Fibroblast of peridontal ligament (primary cell): ENCODE measurements at regions not wholly inside any gene's neighbourhood (a gene's known extent, or its start where the extent isn't known, plus 50 kb on each side); places are given as distances from the start of the nearest gene placed in this dataset.

Experiments
- DNase-seq: peaks from one replicate; pipeline ENCODE4 v3.0.0-alpha.2; 2010; ENCODE audit errors: extremely low read depth

DNA sequence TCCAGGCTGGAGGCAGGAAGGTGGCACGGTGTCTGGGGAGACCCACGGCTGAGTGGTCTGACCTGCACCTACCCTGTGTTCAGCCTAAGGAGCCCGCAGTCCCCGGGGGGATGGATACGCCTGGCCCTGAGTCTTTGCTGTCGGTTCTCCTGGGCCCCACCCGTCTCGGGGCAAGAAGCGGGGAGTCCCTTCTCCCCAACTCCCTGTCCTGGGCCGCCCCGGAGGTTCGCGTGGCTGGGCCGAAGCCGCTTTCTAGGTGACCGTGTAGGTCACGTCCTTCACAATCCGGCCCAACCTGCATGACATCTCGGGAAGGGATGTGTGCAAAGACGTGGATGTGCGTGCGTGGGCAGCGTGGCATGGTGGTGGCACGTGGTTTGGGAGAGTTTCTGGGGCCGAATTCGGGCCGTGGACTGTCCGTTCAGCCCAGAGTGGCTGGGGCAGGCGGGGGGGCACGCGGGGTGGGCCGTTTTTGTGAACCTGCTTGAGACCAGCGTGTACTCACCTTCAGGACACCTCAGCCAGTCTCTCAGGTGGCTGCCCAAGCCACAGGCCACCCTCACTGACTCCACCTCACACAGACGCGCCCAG is 103.3 kb downstream of the PTPRS start:
- DNase-seq: no peak

DNA sequence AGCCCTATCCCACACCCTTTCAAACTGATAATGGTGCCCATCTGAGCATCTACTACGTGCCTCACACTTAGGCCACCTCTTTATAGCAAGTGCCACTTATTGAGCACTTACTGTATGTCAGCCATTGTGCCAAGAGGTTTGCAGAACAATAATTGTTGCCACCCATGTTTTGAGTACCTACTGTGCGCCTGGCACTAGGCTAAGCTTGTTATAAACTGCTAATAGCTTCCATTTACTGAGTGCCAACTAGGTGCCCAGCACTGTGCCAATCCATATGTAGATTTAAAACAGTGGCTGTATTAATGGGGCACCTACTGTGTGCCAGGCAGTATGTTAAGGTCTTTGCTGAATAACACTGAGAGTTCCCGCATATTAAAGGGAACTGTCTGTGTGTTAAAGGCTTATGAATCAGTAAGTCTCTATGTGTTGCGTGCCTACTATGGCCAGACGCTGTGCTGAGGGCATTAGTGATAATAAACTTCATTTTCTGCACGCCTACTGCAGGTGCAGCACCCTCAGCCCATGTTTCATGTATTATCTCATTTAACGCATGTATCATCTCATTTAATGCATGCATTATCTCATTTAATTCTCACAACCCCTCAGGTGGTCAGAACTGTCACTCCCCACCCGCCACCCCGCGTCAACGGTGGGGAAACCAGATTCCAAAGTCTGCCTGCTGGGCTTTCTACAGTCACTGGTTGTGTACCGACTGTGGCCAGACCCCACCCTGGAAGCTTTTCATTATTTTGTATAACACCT is 105.0 kb downstream of the PTPRS start:
- no peak for DNase-seq

DNA sequence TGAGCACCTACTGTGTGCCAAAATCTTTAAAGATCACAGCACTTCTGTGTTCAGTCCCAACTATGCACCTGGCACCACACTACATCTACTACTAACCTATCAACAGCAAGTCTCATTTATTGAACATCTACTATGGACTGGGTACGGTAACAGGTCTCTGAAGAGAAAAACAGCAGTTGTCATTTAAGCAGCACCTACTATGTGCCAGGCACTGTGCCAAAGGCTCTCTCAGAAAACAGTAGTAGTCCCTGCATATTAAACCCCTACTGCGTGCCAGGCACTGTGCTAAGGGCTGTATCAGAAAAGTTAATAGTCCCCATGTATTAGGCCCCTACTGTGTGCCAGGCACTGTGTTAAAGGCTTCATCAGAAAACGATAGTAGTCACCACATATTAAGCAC is 106.2 kb downstream of the PTPRS start:
- no peak for DNase-seq

DNA sequence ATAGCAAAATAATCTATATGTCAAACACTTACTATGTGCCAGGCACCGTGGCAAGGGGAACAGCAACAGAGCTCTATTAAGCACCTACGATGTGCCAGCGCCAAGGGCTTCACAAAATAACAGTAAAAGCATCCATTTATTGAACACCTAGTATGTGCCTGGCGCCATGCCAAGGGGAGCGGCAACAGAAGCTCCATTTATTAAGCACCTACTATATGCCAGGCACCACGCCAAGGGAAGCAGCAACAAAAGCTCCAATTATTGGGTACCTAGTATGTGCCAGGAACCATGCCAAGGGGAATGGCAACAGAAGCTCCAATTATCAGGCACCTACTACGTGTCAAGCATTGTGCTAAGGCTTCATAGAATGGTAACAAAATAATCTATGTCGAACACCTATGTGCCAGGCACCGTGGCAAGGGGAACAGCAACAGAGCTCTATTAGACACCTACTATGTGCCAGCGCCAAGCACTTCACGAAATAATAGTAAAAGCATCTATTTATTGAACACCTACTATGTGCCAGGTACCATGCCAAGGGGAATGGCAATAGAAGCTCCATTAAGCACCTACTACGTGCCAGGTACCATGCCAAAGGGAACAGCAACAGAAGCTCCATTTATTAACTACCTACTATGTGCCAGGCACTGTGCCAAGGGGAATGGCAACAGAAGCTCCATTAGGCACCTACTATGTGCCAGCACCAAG is 107.7 kb downstream of the PTPRS start:
- no peak for DNase-seq

DNA sequence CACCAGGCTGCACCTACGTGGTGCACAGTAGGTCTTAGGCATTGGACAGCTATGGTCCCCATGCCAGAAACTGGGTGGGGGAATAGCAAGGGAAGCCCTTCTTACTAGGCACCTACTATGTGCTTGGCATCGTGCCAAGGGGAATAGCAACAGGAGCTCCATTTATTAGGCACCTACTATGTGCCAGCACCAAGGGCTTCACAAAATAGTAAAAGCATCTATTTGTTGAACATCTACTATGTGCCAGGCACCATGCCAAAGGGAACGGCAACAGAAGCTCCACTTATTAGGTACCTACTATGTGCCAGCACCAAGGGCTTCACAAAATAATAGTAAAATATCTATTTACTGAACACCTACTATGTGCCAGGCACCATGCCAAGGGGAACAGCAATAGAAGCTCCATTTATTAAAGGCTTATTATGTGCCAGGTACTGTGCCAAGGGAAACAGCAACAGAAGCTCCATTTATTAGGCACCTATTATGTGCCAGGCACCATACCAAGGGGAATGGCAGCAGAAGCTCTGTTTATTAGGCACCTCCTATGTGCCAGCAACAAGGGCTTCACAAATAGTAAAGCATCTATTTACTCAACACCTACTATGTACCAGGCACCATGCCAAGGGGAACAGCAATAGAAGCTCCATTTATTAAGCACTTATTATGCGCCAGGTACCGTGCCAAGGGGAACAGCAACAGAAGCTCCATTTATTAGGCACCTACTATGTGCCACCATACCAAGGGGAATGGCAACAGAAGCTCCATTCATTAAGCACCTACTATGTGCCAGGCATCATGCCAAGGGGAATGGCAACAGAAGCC is 108.5 kb downstream of the PTPRS start:
- no peak for DNase-seq

DNA sequence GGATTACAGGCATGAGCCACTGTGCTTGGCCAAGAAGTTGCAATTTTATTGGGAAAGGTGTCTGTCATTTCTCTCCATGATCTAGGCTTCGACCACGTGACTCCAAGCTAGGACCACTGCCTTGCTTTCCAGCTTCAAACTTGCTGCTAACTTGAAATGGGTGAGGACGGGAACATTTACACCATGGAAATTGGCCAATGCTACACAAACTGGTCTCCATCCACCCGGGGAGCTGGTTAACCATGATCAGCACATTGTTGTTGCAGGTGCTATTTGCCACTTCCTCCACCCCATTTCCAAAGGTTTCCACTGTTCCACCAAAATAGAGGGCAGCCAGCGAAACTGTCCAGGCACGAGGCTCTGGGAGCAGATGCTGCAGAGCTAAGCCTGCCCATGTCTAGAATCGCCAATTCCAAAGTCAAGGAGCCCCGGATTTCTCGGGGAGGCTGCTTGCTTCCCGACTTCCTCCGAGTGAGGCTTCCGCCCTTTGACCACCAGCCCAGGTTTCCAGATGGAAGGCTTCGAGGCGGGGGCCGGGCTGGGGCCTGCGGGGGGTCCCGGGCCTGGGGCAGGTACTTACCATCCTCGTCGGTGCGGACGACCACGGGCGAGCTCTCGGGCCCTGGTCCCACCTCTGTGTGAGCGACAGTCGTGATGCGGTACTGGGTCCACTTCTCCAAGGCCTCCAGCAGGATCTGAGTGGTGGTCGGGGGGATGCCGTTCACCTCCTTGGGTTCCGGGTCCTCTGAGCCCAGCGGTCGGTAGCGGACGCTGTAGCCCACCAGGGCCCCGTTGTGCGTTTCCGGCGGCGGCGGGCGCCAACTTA is 109.7 kb downstream of the PTPRS start:
- DNase-seq: no peak

- DNase-seq: no peak
These were observed 110.8 kb downstream of the PTPRS start for GRCh38 chr19:5229778-5230335.

DNA sequence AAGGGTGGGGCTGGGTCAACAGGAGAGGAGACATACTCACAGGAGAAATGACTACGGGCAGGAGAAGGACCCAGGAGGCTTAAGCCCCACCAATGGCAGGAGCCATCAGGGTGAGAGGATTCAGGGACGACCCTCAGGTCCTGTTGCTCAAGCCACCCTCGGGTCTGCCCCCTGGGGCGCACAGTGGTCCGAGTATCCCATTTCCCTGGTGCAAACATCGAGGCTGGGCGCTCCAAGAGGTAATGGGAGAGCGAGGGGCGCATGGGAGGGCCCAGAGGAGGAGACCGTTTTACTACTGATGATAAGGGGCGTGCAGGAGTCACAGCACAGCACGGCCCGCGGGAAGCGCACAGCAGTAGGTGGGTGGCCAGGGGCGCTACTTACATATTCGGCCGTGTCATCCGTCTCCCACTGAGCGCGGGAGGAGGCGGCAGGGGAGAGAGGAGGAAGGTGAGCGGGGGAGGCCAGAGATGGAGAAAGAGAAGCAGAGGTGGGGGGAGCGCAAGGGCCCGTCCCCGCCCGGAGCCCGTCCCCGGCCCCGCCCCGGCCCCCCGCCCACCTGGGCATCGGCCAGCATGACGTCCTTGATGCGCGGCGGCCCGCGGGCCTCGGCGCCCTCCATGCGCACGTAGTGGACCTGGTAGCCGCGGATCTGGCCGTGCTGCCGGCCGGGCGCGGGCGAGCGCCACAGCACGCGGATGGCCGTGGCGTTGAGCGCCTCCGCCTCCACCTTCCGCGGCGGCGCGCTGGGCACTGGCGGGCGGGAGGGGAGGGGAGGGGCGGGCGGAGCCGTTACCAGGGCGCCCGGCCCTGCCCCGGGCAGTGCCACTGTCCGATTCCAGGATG is 111.5 kb downstream of the PTPRS start:
- DNase-seq: no peak

- DNase-seq: no peak
These were observed 112.1 kb downstream of the PTPRS start for GRCh38 chr19:5228490-5228889.

DNA sequence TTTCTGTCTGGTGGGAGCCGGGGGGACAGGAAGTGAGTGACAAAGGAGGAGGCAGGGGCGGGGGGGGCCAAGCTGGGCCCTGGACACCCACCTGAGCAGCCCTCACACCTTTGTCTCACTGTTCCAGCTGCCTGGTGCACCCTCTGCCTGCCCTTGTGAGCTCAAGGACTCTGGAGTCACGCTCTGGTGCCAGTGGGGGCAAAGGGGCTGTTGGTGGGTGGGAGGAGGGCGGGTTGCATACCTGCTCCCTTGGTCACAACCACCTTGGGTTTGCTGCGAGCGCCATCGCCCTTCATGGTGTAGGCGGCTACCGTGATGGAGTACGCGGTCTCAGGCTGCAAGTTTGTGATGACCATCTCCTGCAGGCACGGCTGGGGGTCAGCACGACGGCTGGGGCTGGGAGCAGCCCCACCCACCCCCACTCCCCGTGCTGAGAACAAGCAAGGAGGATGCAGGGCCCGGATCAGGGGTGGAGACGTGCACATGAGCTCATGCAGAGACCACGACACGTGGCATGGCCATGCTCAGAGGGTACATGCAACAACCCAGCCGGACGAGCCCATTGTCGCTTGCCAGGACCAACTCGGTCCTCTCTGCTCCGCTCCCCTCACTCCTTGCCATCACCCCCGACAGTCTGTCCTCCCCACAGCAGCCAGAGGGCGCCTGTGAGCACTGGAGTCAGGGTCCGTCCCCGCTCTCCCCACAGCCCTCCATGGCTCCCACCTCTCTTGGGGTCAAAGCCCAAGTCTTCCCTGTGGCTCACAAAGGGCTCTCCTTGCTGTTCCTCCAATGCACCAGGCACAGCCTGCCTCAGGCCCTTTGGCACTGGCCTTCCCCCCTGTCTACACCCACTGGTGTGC is 114.9 kb downstream of the PTPRS start:
- no peak for DNase-seq

- no peak for DNase-seq
These were observed 116.1 kb downstream of the PTPRS start for GRCh38 chr19:5224480-5224879.

DNA sequence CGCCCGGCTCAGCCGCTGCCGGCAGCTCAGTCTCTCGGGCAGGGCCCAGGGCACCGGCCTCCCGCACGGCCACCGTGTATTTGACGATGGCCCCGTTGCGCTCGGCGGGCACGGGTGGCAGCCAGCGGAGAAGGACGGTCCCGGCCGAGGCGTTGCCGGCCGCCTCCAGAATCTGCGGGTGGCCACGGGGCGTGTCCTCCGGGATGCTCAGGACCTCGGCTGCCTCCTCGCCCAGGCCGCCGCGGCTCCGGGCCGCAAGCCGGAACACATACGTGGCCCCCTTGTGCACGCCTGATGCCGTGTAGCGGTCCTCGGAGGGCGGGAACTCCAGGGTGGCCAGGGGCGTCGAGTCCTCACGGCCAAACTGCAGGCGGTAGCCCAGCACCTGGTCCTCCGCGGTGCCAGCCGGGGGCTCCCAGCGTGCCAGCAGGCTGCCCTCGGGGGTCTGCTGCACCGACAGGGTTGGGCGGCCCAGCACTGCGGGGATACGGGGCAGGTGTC is 117.7 kb downstream of the PTPRS start:
- DNase-seq: no peak

DNA sequence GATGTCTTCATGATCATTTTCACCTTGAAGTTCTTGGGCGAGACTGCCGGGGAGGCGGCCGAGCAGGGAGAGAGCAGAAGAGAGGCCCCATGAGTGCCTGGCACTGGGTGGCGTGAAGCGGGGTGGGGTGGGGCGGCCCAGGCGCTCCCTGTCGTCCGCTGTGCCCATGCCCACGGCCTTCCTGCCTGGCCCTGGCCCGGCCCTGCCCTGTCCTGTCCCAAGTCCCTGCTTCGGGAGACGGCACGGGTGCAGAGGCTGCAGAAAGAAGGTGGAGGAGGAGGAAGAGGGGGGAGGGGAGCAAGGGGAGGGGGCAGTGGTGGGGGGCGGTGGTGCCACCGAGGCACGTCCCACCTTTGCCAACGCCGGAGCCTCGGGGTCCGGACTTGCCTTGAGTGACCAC is 118.4 kb downstream of the PTPRS start:
- DNase-seq: no peak

- DNase-seq: no peak
These were observed 119.7 kb downstream of the PTPRS start for GRCh38 chr19:5220866-5221265.

- no peak for DNase-seq
These were observed 120.3 kb downstream of the PTPRS start for GRCh38 chr19:5220361-5220760.

GRCh38 chr19:5219551-5220304 is 120.9 kb downstream of the PTPRS start:
- no peak for DNase-seq

DNA sequence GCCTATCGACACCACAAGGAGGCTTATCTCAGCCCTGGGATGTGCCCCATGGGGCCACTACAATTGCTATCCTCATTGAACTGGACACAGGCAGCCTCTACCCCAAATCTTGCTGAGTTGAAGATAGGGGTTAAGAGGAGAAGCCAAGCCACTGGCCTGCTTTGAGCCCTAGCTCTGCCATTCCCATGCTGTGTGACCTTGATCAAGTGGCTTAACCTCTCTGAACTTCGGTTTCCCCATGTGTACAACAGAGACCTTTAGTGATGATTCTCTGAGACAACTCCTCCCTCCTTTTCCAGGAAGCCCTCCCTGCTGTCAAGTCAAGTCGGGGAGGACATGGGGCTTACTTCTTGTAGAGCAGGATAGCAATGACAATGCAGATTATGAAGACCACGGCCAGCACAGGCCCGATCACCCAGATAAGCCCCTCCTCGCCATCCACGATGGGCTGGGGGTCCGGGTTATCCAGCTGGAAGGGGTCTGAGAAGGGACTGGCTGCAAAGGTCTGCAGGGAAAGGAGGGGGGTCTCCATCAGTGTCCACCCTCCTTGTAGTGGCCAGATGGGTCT is 121.6 kb downstream of the PTPRS start:
- no peak for DNase-seq
